Stimulated activated CD4-positive, alpha-beta T cell treated with anti-CD3 and anti-CD28 coated beads, Interleukin-15, amount 100 ng/mL, for 24 hours (primary cell): ENCODE measurements at regions not wholly inside any gene's neighbourhood (a gene's known extent, or its start where the extent isn't known, plus 50 kb on each side); places are given as distances from the start of the nearest gene placed in this dataset.

Experiments used
- DNase-seq: peaks from one replicate; pipeline ENCODE4 v3.0.0-alpha.2; 2020

DNA sequence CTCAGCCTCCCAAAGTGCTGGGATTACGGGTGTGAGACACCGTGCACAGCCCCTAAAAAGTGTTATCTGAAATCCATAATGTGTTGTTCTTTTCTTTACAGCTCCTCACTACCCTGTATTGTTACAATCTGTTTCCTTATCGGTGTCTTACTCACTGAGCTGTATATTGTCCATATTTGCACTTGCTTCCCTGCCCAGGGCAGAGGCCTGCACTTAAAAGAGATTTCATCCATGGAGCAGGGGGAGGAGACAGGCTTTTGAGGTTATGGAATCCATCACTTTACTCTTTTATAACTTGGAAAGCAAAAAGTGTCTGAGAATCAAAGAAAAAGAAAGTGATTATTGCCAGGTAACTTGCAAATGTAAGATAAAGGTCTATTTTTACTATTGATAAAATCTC lies 251.0 kb downstream of the DIO2 start:
- DNase-seq = no peak

DNA sequence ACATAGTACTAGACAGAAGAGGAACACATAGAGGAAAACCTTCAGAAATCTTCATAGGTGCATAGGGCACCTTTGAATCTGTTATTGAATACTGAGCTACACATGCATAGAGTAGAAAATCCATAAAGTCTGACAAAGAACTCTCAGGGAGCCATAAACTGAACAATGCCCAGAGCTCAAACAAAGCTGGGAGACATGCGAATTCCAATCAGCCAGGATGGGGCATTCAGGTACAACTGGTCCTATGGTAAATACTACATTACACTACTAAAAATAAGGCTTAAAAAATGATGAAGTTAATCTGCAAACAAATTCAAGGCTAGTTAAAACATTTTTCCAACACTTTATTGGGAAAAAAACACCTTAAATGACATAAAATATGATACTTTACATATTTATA lies 259.7 kb downstream of the DIO2 start:
- DNase-seq = no peak

DNA sequence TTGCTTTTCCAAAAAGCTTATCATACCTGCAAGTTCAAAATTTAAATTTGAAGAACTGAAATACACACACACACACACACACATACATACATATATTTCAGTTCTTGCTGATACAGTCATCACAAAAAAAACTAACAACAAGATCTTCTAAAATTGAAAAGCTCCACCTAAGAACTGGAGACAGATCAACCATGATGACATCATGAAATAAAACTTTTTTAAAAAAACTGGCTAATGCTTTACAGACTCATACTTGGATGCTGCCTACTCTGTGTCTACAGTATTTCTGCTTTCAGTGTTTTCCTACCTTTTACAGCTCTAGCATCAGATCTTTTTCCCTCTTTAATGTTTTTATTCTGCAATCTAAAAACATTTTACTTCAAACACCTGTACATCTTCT lies 261.4 kb downstream of the DIO2 start:
- DNase-seq = no peak

DNA sequence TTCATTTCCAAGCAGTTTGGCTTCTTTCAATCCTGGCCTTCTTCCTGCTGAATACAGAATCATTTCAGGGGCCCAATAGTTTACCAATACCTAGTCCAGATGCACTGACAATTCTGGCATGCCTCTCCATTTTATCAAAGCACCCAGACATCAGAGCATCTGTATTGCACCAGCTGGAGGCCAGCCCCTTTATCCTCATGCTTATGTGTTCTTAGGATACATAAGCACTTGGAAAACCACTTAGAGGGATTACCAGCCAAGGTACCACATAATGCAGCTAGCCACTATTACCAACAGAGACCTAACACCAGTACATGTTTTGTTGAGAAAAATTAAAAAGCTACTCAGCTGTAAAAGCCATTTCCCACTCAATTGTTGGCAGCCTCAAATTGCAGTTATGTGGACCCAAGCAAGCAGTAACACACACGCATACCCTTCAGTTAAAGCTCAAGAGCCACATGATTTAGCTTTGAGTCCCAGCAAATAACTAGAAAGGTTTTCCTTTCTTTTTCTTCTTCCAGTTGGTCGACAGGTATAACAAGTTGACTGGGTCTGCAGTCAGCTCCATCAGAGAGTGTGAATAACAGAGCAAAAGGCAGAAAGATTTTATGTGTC lies 263.8 kb downstream of the DIO2 start:
- no peak for DNase-seq

DNA sequence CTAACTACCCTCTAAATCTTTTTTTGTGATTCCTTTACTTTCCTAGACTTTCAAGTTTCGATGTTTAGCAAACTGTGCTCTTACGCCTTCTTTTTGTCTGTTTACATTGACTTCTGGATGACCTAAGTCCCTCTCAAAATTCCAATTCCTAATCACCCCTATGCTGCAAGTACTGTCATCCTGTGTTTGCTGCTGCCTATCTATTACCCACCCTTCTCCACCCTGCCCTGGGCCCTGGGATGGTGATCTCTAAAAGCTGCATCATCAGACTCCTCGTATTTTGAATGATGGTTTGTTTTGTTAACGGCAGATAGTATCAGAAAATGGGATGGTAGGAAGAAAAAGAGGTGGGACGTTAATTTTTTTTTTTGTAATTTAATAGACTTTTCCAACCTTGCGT lies 272.1 kb downstream of the DIO2 start:
- no peak for DNase-seq

DNA sequence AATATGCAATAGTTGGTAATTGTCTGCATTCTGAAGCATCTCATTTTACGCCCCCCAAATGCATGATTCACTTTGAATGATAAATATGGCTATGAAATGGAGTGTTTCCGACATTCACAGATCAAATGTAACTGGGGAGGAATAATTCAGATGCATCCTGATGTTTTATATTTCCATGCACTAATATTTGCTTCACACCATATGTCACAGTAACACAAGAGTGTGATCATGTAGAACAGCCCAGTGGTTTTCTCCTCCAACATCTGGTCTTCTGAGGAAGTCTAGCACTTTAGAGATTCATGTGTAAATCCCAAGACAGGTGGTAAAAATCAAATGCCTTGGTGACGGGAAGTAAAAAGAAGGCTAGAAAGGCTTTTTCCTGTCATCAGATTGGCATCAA lies 273.1 kb downstream of the DIO2 start:
- DNase-seq = no peak

DNA sequence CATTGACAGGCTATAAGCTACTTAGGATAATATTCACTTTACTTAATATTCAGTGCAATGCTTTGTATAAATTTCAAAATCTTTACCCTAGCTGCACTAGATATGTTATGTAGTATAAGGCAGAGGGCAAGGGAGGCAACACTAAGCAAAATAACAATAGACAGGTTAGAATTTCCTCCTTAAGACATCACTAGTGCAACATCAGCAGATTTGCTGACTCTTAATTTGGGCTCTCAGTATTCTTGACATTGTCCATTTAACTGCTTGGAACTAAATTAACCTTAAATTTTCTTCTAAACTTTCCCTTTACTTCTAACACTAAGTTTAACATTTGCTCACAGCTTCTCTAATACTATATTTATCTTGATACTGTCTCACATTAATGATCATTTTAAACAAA lies 273.9 kb downstream of the DIO2 start:
- no peak for DNase-seq

DNA sequence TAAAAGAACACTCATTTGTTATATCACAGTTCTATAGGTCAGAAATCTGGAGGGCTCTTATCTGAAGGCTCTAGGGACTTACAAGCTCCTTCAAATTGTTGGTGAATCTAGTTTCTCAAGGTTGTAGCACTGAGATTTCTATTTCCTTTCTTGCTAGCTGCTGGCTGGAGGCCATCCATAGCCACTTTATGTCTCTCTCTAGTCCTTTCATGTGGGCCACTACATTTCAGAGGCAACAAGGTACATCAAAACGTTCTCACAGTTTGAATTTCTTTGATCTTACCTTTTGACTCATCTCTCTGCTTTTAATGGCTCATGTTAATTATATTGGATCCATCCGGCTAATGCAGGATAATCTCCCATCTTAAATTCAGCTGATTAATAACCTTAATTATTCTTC lies 286.8 kb downstream of the DIO2 start:
- no peak for DNase-seq

DNA sequence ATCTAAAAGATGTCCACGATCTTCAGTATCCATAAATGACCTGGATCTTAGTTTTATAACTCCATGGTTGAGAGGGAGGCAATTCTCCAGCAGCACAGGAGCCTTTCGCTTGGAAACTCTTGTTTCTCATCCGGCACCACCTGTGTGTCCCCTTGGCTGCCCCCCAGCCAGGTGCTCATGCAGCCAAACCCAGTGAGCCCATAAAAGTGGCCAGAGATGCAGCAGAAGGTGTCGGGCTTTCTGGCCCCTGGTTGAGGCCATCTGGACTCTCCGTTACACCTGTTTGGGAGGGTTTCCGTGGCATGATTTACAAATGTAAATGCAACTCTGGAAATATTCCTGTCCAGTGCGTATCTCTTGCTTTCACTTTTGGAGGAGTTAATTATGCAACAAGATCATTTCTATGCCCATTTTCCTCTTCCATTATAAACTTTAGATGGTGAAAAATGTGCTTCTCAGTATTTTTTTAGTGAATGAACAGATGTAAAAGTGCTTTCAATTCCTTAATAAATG lies 291.1 kb downstream of the DIO2 start:
- DNase-seq = no peak
